Activated CD8-positive, alpha-beta memory T cell treated with anti-CD3 and anti-CD28 coated beads for 24 hours (primary cell): ENCODE measurements at regions not wholly inside any gene's neighbourhood (a gene's known extent, or its start where the extent isn't known, plus 50 kb on each side); places are given as distances from the start of the nearest gene placed in this dataset.

Source experiments
- DNase-seq: peaks from one replicate; pipeline ENCODE4 v3.0.0-alpha.2; 2020

DNA sequence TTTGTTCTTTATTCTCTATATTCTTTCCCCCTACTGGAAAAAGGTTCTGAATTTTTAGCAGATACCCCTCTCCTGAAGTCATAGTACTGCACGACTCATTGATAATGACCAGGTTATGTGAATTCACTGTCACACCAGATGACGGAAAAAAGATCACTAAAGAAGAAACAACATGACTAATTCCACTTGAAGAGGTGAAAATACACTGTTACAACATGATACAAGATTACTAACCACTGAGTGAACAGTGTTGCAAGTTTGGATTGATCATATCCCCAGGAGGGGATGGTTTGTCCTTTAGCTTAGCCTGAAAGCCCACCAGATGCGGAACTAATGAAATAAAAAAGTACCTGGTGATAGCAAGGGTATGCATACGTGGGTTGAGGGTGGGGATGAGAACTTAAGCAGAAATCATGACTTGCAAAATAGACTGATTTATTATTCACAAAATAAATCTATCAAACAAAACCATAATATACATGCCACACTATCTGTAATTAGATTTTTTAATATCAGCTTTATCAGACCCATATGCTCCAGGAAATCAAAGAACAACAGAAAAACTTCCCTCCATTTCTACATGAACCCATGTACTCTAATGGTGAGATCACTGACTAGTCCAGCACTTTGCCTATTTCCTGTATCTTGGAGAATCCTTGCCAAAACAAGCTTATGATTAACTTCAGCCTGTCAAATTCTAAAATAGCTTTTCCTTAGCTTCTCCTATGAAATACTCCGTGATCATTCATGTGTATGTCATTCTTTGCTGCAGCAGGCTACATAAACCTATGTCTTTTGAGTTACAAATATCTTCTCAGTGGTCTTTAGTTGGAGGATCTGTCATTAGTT is 257.4 kb upstream of the AGA start:
- no peak for DNase-seq

DNA sequence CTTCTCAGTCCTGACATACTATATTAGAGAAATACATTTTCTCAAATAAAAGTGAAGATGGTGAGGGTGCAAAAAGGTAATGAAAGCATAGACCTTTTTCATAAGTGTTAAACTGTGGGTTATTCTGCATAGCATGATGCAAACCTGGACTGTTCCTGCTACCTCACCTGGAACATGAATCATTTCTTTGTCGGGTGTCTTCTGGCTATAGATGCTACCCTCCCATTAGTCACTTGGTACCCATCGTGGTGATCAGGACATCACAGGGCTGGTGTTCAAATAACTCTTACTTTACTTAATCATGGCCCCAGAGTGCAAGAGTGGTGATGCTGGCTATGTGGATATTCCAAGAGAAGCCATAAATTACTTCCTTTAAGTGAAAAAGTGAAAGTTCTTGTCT is 264.7 kb upstream of the AGA start:
- no peak for DNase-seq

DNA sequence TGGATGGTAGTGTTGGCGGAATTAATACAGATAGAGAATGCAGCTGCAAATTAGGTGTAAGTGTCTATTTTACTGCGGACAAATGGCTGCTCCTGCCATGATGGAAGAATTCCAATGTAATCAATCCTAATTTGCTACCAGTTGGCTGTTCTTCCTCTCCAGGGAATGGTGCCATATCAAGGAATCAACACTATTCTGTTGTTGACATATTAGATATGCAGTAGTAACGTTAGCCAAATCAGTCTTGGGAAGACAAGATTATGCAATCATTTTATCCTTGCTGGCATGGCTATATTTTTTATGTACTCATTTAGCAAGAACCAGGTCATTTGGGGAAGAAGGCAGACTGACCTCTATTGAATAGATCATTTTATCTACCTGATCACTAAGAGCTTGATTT is 271.2 kb upstream of the AGA start:
- DNase-seq: no peak

DNA sequence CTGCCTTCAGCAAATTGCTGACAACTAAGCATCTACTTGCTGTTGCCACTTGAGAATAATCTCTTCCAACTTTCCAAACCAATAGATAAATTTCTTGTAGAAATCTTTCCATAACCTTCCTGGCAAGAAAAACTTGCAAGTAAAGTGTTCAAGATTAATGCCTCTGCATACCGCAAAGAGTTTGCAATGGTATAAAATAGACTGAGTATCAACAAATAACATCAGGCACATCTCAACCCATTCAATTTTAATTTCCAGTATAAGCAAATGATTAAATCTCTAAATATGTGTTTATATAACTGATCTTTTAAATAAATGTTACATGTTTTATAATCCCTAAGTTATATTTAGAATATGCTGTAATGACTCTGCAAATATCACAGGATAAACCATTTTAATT is 275.2 kb upstream of the AGA start:
- DNase-seq: no peak

DNA sequence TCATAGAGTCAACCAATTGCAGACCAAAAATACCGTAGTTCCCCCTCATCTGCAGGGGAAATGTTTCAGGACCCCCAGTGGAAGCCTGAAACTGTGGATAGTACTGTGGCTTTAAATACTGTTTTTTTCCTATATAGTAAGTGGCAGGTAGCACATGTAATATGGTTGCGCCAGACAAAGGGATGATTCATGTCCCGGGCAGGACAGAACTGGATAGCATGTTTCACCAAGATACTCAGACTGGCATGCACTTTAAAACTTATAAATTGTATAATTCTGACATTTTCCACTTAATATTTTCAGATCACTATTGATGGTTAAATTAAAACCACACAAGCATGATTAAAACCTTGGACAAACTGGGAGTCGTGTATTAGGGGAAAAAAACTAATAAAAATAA is 276.3 kb upstream of the AGA start:
- DNase-seq: no peak

DNA sequence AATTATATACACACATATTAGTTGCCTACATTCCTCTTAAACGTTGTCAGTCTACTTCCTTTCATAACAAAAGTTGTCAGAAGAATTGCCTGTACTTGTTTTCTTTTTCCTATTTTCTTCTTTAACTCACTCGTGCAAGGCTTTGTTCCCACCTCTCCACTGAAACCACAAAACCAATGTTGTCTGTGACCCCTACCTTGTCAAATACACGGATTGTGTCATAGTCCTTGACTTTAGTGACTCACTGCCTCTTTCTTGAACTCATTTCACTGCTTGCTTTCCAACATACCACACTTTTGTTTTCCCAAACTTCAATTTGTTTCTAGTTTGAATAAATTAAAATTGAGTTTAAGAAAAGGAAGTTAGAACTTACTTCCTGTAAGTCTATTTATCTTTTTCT is 283.9 kb upstream of the AGA start:
- DNase-seq: no peak

DNA sequence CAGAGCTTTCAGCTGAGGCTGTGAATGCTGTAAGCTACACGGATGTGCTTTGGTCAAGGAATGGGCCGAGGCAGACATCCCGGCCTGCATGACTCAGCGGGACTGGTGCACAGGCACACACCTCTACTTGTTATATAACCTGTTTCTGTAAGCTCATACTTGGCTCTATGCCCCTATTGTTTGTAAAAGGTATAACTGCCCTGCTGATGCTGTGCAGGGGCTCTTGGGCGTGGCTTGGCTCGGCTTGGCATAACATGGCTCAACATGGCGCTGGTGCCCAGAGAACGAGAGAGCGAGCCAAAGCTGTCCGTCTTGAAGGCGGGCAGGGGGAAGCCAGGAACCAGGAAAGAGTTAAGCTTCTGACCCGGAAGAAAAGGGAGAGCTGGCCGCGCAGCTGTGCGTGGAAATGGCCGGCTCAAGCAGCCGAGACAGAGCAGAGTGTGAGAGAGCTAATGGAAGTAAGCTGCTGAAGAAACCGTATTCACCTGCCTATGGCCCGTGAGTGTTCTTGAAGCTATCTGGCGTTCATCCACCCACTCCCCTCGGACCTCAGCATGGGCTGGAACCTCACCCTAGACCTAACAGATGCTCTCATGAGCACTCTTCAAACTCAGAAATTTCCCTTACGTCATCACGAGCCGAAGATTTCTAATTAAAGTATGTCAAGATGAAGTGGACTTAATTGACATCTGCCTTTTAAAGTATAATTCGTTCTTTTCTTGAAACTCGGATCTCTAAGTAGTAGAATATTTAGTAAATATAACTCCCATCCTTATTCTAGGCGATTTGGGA is 286.3 kb upstream of the AGA start:
- no peak for DNase-seq

DNA sequence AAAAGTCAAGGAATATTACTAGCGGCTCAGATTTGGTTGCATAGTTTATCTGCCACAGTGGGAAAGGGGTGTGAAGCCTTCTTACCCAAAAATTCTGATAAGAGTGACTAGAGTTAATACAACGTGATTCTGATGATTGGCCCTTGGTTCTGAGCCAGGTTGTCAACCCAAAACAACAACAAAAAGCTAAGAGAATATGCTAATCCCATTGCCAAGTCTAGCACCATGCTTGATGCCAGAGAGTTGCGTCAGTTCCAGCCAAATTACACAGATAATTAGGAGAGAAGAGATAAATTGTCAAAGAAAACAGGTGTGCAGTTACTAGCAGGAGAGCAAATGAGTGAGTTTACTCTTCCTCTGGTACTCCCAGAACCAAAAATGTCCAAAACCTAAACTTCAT is 287.4 kb upstream of the AGA start:
- DNase-seq: no peak

DNA sequence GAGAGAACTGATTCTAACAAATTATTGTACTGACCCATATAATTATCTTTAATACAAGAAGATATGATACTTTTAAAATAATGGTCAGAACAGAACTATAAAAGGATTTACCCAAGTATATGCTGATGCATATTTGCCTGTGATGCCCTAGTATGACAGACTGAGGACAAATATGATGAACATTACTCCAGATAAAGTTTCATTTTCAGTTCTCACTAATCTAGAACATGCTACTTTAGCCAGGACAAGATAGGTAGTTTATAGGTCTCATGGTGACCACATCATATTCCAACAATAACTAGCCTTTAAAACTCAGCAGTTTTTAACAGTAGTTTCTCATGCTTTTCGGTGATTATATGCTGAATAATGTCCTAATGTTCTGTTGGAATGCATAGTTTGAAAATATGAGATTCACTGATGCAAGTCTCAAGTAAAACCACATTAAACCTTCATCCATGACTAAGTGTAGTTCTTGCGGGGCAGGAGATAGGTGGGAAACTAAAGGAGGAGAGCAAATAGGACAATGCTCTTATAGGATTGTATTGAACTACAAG is 295.2 kb upstream of the AGA start:
- DNase-seq: no peak

DNA sequence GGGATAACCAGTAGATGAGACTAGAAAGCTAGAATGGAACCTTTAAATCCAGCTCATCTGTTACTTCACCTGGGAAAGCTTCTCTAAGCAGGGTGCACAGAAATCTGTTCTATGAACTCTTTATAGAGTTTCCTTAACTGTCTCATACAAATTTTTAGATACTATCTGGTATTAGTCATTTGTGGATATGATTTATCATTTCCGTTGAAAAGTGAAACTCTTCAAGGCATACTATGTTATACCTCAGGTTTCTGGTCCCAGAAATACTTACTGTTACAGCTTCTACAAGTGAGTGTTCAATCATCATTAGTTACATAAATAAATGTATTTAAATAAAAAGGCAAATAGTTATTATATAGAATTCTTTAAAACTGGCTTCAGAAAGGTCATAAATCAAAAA is 298.3 kb upstream of the AGA start:
- DNase-seq: no peak

DNA sequence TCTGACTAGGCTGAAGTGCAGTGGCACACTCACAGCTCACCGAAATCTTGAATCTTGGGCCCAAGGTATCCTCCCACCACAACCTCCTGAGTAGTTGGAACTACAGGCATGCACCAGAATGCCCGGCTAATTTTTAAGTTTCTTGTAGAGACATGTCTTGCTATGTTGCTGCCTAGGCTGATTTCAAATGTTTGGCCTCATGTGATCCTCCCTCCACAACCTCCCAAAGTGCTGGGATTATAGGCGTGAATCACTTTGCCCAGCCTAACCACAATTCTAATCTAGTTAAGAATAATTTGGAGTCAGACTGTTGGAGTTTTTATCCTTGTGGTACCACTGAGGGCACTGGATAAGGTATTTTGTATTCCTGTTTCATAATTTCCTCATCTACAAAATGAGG is 317.5 kb upstream of the AGA start:
- DNase-seq: no peak

DNA sequence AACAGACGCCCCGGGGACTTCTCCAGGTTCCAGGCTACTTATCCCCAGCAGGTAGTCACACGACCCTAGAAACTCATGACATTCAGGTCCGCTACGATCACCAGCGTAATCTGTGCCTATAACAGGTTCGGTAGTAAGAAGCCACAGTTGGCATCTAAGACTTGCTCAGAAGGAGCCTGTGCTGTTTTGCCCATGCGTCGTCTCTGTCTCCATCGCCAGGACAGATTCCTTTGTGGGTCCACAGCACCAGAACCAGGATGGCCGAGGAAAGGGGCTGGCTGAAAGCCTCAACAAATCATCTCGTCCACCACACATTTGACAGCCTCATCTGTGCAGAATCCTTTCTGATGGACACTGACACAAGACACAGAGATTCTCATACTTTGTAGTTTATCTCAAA is 319.5 kb upstream of the AGA start:
- DNase-seq: no peak

DNA sequence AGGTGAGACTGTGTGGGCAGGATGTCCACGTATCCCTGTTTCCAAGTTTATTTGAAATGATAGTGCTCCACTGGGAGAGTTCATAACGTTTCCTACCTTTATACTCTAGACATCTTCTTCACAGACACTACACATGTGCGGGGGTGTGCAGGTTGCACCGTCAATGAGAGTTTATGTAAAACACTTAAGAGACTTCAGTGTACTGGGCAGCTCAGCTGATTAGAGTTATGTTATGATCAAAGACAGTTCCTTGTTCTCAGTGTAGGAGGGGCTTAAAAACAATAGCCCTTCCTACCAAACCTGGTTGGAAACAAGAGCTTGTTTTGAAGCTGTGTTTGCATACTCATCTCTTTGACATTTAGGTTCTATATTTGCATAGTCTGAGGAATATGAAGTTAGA is 326.9 kb upstream of the AGA start:
- no peak for DNase-seq

DNA sequence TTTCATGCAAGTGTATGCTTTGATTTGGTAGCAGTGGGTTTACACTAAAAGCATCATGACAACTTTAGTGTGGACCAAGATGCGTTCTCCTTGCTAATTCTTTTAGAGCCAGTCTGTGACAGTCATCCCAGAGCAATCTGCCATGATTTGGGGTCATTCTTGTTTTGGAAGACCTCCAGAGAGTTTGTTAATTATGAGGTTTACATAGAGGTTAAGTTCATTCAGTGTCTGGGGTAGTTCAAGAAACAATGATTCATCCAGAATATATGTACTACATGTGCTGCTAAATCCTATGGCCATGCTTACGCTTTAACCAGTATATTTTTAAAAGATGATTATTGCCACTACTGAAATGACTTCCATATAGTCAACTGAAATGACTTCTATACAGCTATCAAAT is 328.5 kb upstream of the AGA start:
- no peak for DNase-seq

DNA sequence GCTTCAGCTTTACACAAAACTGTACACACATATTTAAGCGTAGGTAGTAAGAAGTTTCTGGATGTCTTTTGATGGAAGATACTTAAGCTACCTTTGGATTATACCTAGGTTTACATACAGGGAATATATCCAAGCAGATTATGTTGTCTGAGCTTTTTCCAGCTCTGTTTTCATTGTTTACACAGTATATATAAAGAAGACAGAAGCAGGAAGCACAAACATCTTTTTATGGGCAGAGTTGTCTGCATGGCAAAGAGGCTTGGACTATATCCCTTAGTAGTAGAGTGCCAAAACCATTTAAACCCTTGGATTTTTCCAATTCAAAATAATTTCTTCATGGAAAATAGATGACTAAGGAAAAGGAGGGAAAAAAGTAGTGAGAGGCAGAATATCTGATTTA is 329.4 kb upstream of the AGA start:
- DNase-seq: no peak

DNA sequence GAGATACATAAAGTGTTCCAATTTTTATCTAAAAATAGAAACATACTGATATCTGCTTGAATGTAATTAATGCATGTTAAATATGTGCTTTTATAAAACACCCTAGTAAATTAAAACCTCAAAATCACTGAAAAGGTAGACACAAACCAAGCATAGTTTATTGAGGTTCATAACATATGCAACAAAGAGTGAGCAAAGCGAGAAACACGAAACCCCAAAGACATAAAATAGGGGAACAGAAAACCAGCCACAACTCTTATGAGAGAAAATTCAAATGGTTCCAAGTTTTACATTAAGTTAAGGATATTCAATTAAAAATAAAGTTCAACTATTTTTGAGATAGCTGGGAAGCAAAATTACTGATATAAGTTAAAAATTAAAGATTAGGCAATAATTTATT is 336.4 kb upstream of the AGA start:
- DNase-seq: no peak

DNA sequence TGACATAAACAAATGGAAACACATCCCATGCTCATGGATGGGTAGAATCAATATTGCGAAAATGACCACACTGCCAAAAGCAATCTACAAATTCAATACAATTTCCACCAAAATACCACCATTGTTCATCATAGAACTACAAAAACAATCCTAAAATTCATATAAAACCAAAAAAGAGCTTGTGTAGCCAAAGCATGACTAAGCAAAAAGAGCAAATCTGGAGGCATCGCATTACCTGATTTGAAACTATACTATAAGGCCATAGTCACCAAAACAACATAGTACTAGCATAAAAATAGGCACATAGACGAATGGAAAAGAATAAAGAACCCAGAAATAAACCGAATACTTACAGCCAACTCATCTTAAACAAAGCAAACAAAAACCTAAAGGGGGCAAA is 342.8 kb upstream of the AGA start:
- no peak for DNase-seq

DNA sequence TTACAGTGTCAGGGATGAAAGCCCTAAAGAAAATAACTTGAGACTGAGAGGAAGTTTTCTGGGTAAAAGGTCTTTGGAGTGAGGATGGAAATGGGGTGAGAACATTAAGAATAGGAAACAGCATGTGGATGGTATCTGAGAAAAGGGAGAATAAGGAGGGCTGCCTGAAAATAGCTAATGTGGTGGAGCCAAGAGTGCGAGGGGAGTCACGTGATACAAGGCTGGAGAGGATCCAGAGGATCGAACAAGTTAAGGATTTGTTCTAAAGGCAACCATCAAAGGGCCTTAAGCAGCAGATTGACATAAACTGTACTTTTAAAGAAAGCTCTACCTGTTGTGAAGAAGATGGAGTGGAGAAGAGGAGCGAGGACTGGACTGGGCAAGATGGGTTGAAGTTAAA is 347.4 kb upstream of the AGA start:
- DNase-seq: no peak

DNA sequence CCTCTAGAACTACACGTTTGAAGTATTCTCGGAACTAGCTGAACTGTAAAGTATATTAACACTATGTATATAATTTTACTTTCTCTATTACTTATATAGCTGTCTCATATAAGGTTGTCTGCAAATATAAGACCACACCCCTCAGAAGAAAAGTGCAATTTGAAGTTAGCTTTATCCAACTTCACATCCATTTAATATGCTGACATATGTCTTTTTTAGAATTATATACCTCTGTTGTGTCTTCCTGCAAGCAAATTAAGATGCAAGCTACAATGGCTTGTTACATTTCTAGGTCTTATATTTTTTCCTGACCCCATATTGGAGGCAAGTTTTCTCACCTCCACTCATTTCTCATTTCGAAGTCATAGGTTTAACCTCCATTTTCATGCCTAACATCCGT is 349.0 kb upstream of the AGA start:
- DNase-seq: no peak

DNA sequence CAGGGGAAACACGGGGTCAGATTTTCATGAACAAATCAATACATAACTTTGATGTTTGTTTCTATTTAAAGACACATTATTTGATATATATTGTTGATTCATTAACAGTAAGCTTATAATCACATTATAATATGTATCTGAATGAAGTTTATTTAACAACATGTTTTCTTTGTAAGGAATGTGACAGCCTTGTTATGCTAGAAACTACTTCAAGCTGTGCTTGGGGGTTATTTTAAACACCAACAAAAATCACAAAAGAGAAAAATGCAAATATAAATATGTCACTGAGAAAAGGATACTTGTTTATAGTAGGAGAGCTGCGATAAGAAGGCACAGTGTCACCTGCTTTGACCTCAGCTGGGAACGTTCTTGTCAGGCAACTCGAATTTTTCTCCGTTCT is 354.6 kb upstream of the AGA start:
- no peak for DNase-seq

DNA sequence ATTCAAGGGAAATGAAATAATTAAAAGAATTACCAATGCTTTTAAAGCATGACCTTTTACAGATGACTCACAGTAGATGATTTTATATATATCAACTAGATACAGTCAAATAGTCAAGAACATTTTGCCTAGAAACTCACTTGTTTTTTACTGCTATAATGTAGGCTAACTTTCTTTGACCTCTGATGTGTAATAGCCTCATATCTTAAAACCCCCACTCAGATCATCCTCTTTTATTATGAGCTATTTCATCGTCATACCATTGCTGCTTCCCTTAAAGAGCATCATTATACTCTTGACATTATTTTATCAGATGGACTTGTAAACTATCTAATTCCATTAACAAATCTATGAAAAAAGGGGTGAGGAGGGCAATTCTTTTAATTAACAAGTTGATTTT is 355.9 kb upstream of the AGA start:
- no peak for DNase-seq

DNA sequence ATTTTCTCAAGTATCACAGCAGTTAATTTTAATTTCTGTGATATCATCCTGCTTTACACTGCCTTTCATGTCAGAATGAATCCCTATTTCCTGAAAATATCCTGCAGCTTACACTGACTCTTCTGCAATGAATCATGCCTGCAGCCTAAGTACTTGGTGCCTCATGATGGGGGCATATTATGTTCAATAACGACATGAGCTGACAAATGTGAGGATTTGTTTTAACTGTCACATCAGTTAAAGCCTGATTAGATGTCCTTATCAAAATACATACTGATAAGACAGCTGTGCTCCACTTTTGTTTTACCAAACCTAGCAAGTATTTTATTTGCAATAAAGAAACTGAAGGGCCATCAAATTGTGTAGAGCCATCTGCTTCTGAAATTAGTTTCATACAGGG is 359.9 kb upstream of the AGA start:
- DNase-seq: no peak

DNA sequence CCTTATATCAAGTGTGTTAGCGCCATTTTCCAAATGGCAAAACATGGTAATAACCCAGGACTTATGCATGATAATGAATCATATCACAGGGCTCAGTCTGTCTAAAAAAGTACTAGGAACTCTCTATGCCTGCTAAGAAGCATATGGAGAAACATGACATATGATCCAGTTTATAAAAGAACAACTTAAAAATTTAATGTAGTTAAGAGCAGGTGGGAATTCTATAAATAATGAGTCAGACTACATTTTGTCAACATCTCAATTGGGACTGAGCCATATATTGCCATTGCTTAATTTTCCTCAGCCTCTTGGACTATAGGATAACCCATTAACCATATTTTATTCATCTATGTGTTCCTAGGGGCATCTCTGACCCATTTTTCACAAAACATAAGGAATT is 360.4 kb upstream of the AGA start:
- no peak for DNase-seq

DNA sequence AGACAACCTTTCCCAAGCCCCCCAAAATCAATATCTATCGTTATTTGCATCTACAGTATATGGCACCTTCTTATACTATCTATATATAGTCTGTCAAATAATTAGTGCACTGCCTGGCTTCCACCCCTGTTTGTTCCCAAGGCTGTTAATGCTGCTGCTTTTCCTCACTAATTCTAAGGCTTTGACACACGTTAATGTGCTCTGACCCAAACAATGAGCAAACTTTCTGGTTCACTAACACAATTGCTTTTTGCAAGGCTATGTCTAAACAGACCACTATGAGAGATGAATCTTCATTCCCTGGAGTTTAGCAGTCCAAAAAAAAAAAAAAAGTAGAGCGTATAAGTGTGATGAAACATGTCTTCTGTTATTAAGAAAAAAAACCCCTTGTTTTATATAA is 360.9 kb upstream of the AGA start:
- no peak for DNase-seq
